ENCODE measurements at regions not wholly inside any gene's neighbourhood (a gene's known extent, or its start where the extent isn't known, plus 50 kb on each side); places are given as distances from the start of the nearest gene placed in this dataset.

DNA sequence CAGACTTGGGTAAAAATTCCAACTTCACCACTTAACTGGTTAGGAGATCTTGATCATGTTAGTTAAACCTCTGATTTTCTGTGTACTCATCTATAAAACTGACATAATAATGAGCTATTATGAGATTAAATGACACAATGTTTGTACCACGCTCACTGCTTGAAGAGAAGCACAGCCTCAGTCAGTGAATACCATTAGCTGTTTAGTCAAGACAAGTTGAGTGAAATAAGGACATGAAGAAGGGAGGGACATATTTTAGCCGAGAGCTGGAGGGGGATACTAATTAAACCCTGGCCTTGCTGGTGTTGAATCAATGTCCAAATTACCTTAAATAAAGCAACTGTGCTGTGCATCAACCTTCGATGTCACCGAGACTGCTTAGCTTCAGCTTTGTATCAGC is 105.1 kb upstream of the TOX3 start:
- no peak for ATAC-seq
- H3K36me3 ChIP-seq (ENCODE audit: insufficient read depth), result no peaks in the 10 kb centered on the region
- no peaks in the 10 kb centered on the region for H3K27me3 ChIP-seq (ENCODE audit: insufficient read depth)
- no peaks in the 10 kb centered on the region for H3K79me2 ChIP-seq (replicated peaks; ENCODE audit: insufficient read depth)
- H3K27ac ChIP-seq (ENCODE audit: low read depth), result no peak overlapping the region
- H3K4me3 ChIP-seq, result no peak overlapping the region
- Mint-ChIP-seq H3K36me3 (ENCODE audit: low read depth) (no peaks in the 10 kb centered on the region), H3K9me3 (no peaks in the 10 kb centered on the region), H3K4me1 (peaks cover 17% of the 10 kb centered on the region), H3K27me3 (ENCODE audit: insufficient read depth, low read depth, poor library complexity) (peaks cover 5% of the 10 kb centered on the region), H3K4me3 (no peak overlapping the region), H3K27ac (no peak overlapping the region)
- H3K4me2 ChIP-seq, result no peak overlapping the region
- no peaks in the 10 kb centered on the region for H4K20me1 ChIP-seq (replicated peaks; ENCODE audit: insufficient read depth)
- peaks cover 10% of the 10 kb centered on the region for H3K4me1 ChIP-seq (ENCODE audit: insufficient read depth)
- H2AFZ ChIP-seq, result no peak overlapping the region; the same call in 1 of the 2 replicates
- TF ChIP-seq EZH2 (IDR thresholded peaks at IDR 0.05; ENCODE audit: low read depth, unreplicated experiment) (no peak), POLR2AphosphoS5 (IDR thresholded peaks at IDR 0.05; ENCODE audit: low read depth) (no peak), ZNF462 (CRISPR knock-in tag; IDR thresholded peaks at IDR 0.05) (no peak), JUNB (IDR thresholded peaks at IDR 0.05; ENCODE audit: unreplicated experiment) (no peak), REST (IDR thresholded peaks at IDR 0.05; ENCODE audit: unreplicated experiment) (no peak), ZNF114 (CRISPR knock-in tag; IDR thresholded peaks at IDR 0.05) (no peak), ZNF331 (CRISPR knock-in tag; IDR thresholded peaks at IDR 0.05; ENCODE audit: low read depth) (no peak), EZH2phosphoT487 (IDR thresholded peaks at IDR 0.05; ENCODE audit: unreplicated experiment) (no peak), STAT1 (IDR thresholded peaks at IDR 0.05; ENCODE audit: unreplicated experiment) (no peak), NANOG (IDR thresholded peaks at IDR 0.05; ENCODE audit: borderline replicate concordance) (no peak), CREB1 (CRISPR knock-in tag; IDR thresholded peaks at IDR 0.05; ENCODE audit: low read depth) (no peak)
- TF ChIP-seq, protein P1, sequence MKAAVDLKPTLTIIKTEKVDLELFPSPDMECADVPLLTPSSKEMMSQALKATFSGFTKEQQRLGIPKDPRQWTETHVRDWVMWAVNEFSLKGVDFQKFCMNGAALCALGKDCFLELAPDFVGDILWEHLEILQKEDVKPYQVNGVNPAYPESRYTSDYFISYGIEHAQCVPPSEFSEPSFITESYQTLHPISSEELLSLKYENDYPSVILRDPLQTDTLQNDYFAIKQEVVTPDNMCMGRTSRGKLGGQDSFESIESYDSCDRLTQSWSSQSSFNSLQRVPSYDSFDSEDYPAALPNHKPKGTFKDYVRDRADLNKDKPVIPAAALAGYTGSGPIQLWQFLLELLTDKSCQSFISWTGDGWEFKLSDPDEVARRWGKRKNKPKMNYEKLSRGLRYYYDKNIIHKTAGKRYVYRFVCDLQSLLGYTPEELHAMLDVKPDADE (IDR thresholded peaks at IDR 0.05), result no peak
- TF ChIP-seq, protein P2, sequence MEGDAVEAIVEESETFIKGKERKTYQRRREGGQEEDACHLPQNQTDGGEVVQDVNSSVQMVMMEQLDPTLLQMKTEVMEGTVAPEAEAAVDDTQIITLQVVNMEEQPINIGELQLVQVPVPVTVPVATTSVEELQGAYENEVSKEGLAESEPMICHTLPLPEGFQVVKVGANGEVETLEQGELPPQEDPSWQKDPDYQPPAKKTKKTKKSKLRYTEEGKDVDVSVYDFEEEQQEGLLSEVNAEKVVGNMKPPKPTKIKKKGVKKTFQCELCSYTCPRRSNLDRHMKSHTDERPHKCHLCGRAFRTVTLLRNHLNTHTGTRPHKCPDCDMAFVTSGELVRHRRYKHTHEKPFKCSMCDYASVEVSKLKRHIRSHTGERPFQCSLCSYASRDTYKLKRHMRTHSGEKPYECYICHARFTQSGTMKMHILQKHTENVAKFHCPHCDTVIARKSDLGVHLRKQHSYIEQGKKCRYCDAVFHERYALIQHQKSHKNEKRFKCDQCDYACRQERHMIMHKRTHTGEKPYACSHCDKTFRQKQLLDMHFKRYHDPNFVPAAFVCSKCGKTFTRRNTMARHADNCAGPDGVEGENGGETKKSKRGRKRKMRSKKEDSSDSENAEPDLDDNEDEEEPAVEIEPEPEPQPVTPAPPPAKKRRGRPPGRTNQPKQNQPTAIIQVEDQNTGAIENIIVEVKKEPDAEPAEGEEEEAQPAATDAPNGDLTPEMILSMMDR (conservative IDR thresholded peaks at IDR 0.05; ENCODE audit: low read depth in 2 of 2), result no peak
- DNase-seq (ENCODE audit: low spot score), result no peak
- H3K9me2 ChIP-seq (ENCODE audit: insufficient read depth), result peaks cover 8% of the 10 kb centered on the region; the same call in 1 of the 2 replicates
- H3F3A ChIP-seq (replicated peaks; ENCODE audit: low read depth), result no peaks in the 10 kb centered on the region

Data from GM23338 (cell line).